ENCODE measurements at regions not wholly inside any gene's neighbourhood (a gene's known extent, or its start where the extent isn't known, plus 50 kb on each side); places are given as distances from the start of the nearest gene placed in this dataset.

GRCh38 chr17:54117452-54117851, 294.7 kb downstream of the KIF2B start:
- no peak overlapping the region for H3K4me3 ChIP-seq (replicated peaks in 1 of 2; ENCODE audit: low read depth in 1 of 2, low read length in 2 of 2)
- no peak overlapping the region for H2AFZ ChIP-seq (ENCODE audit: low read depth, low read length, poor library complexity, severe bottlenecking)
- POLR2A ChIA-PET: no interaction called here
- no peak for DNase-seq (ENCODE audit: low read depth, low spot score)
- H3K27ac ChIP-seq (ENCODE audit: low read depth, low read length): no peak overlapping the region
- H3K4me2 ChIP-seq (ENCODE audit: low read length): no peak overlapping the region
- no peak for ATAC-seq
- intact Hi-C loops (cut with micrococcal nuclease): no loop called here
- H3K27me3 ChIP-seq (ENCODE audit: insufficient read depth, low read length): no peaks in the 10 kb centered on the region
- no peaks in the 10 kb centered on the region for H4K20me1 ChIP-seq (ENCODE audit: insufficient read depth)
- no TSS peak for BruUV-seq (replicated peaks)
- H3K9me3 ChIP-seq (ENCODE audit: control insufficient read depth in 1 of 2, insufficient read depth in 1 of 2, low read depth in 1 of 2, low read length in 2 of 2): peaks cover 30 to 63% of the 10 kb centered on the region in 2 experiments; a peak in 3 of 4 replicates
- H3K79me2 ChIP-seq (ENCODE audit: insufficient read depth, low read length): no peaks in the 10 kb centered on the region
- TF ChIP-seq CBX3 (IDR thresholded peaks at IDR 0.05; ENCODE audit: low read depth): no peak
- no peak for TF ChIP-seq ZBTB33 (IDR thresholded peaks at IDR 0.05; ENCODE audit: extremely low read depth, insufficient replicate concordance, low read length)
- no peak for TF ChIP-seq SRF (IDR thresholded peaks at IDR 0.05; ENCODE audit: low read depth)
- RAD21 ChIA-PET (ENCODE audit: low non-redundant PET in 1 of 2, low total read pairs in 2 of 2, uncharacterized antibody in 2 of 2, unreplicated experiment in 2 of 2): no interaction called here
- CTCF ChIA-PET: no interaction called here
- no peaks in the 10 kb centered on the region for H3K9me2 ChIP-seq (ENCODE audit: insufficient read depth)
- H3K4me1 ChIP-seq (ENCODE audit: control insufficient read depth in 1 of 2, insufficient read depth in 2 of 2, low read length in 2 of 2): no peaks in the 10 kb centered on the region
- H3K9ac ChIP-seq (ENCODE audit: low read length): no peak overlapping the region
- no peaks in the 10 kb centered on the region for H3K36me3 ChIP-seq (ENCODE audit: control insufficient read depth in 1 of 2, insufficient read depth in 2 of 2, low read length in 2 of 2)

GRCh38 chr17:54124456-54124855, 301.7 kb downstream of the KIF2B start:
- no peaks in the 10 kb centered on the region for H3K79me2 ChIP-seq (ENCODE audit: insufficient read depth, low read length)
- H3K27ac ChIP-seq (ENCODE audit: low read depth, low read length): no peak overlapping the region
- H3K9ac ChIP-seq (ENCODE audit: low read length): no peak overlapping the region
- ATAC-seq: no peak
- RAD21 ChIA-PET (ENCODE audit: low non-redundant PET in 1 of 2, low total read pairs in 2 of 2, uncharacterized antibody in 2 of 2, unreplicated experiment in 2 of 2): no interaction called here
- CTCF ChIA-PET: no interaction called here
- no peaks in the 10 kb centered on the region for H3K4me1 ChIP-seq (ENCODE audit: control insufficient read depth in 1 of 2, insufficient read depth in 2 of 2, low read length in 2 of 2)
- TF ChIP-seq EGR1 (IDR thresholded peaks at IDR 0.05; ENCODE audit: low read depth) (no peak), CEBPB (IDR thresholded peaks at IDR 0.05; ENCODE audit: low read depth) (no peak), CTCF (IDR thresholded peaks at IDR 0.05 in 2 of 3, conservative IDR thresholded peaks at IDR 0.05 in 1 of 3; ENCODE audit: borderline replicate concordance in 1 of 3, insufficient read depth in 1 of 3, low read depth in 2 of 3, low read length in 2 of 3) (no peak)
- H3K36me3 ChIP-seq (ENCODE audit: control insufficient read depth in 1 of 2, insufficient read depth in 2 of 2, low read length in 2 of 2): no peaks in the 10 kb centered on the region
- no peak overlapping the region for H3K4me2 ChIP-seq (ENCODE audit: low read length)
- H3K9me3 ChIP-seq (ENCODE audit: control insufficient read depth in 1 of 2, insufficient read depth in 1 of 2, low read depth in 1 of 2, low read length in 2 of 2): peaks cover 20 to 24% of the 10 kb centered on the region in 2 experiments; a peak in 3 of 4 replicates
- intact Hi-C loops (cut with micrococcal nuclease): no loop called here
- POLR2A ChIA-PET: no interaction called here
- no peaks in the 10 kb centered on the region for H3K27me3 ChIP-seq (ENCODE audit: insufficient read depth, low read length)
- H4K20me1 ChIP-seq (ENCODE audit: insufficient read depth): no peaks in the 10 kb centered on the region
- no peaks in the 10 kb centered on the region for H3K9me2 ChIP-seq (ENCODE audit: insufficient read depth)
- DNase-seq (ENCODE audit: low read depth, low spot score): no peak
- no peak overlapping the region for H2AFZ ChIP-seq (ENCODE audit: low read depth, low read length, poor library complexity, severe bottlenecking)
- no peak overlapping the region for H3K4me3 ChIP-seq (replicated peaks in 1 of 2; ENCODE audit: low read depth in 1 of 2, low read length in 2 of 2)
- BruUV-seq (replicated peaks): no TSS peak
